Suprapubic skin (tissue), 3 donors: ENCODE measurements at regions not wholly inside any gene's neighbourhood (a gene's known extent, or its start where the extent isn't known, plus 50 kb on each side); places are given as distances from the start of the nearest gene placed in this dataset.

Source experiments
- EP300 ChIP-seq: sonication (generic); formaldehyde crosslinking; IDR thresholded peaks from one replicate; pipeline ENCODE4 v1.6.1; 2017; ENCODE audit warnings: antibody characterized with exemption
- TF ChIP-seq, protein P1 (sequence below), 2 donors: fragments of 200-600 bp in 1 of 2; fragments of 450-650 bp in 1 of 2; sonication (generic) in 1 of 2; IDR thresholded peaks; one replicate each; pipeline ENCODE4 v1.5.1; 2016 to 2019; ENCODE audit warnings: antibody characterized with exemption in 2 of 2, mild to moderate bottlenecking in 1 of 2, moderate library complexity in 1 of 2

DNA sequence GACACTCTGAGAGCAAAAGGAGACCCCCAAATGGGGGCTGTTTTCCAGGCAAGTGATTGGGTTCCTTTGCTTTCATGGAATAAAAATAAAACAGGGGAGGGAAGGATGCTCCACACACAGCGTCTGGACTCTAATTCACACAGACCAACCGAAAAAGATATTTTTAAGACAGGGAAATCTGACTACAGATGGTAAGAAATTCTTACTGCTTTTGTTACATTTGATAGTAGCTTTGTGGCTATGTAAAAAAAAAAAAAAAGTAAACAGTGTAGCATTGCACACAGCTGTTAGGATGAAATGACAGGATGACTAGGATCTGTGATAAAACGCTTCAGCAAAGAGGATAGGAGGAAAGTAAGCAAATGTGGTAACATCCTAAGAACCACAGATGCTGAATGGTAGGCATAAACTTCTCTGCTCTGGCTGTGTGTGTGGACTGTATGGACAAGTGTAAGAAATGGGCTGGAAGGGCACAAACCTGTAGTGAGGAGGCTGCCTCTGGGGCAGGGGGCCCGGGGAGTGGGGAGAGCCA is 207.6 kb downstream of the ANAPC1 start:
- TF ChIP-seq, protein P1, sequence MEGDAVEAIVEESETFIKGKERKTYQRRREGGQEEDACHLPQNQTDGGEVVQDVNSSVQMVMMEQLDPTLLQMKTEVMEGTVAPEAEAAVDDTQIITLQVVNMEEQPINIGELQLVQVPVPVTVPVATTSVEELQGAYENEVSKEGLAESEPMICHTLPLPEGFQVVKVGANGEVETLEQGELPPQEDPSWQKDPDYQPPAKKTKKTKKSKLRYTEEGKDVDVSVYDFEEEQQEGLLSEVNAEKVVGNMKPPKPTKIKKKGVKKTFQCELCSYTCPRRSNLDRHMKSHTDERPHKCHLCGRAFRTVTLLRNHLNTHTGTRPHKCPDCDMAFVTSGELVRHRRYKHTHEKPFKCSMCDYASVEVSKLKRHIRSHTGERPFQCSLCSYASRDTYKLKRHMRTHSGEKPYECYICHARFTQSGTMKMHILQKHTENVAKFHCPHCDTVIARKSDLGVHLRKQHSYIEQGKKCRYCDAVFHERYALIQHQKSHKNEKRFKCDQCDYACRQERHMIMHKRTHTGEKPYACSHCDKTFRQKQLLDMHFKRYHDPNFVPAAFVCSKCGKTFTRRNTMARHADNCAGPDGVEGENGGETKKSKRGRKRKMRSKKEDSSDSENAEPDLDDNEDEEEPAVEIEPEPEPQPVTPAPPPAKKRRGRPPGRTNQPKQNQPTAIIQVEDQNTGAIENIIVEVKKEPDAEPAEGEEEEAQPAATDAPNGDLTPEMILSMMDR (IDR thresholded peaks at IDR 0.05): no peak
- no peak for TF ChIP-seq EP300
